ENCODE measurements at regions not wholly inside any gene's neighbourhood (a gene's known extent, or its start where the extent isn't known, plus 50 kb on each side); places are given as distances from the start of the nearest gene placed in this dataset.
"Not testable (repeated sequence)": the region's sequence is repeated elsewhere in the genome, so short reads cannot be mapped to it uniquely, and the experiment has no call there.

- DNase-seq = not testable (repeated sequence)
Observed at GRCh38 chr3:125918024-125918423, 51.0 kb upstream of the ROPN1B start.

- DNase-seq = not testable (repeated sequence)
Observed at GRCh38 chr3:125918451-125918850, 50.5 kb upstream of the ROPN1B start.

- DNase-seq = not testable (repeated sequence)
Observed at GRCh38 chr3:125918866-125919265, 50.1 kb upstream of the ROPN1B start.
